HG03575 (cell line): ENCODE measurements at regions not wholly inside any gene's neighbourhood (a gene's known extent, or its start where the extent isn't known, plus 50 kb on each side); places are given as distances from the start of the nearest gene placed in this dataset.
"Not testable (repeated sequence)": the region's sequence is repeated elsewhere in the genome, so short reads cannot be mapped to it uniquely, and the experiment has no call there.

Source experiments
- ATAC-seq: cut with Tn5 transposase; IDR thresholded peaks from one replicate; pipeline ENCODE4 v1.9.1; 2021; ENCODE audit not compliant: unreplicated experiment, insufficient number of reproducible peaks, low FRiP score; ENCODE audit errors: extremely low read depth

DNA sequence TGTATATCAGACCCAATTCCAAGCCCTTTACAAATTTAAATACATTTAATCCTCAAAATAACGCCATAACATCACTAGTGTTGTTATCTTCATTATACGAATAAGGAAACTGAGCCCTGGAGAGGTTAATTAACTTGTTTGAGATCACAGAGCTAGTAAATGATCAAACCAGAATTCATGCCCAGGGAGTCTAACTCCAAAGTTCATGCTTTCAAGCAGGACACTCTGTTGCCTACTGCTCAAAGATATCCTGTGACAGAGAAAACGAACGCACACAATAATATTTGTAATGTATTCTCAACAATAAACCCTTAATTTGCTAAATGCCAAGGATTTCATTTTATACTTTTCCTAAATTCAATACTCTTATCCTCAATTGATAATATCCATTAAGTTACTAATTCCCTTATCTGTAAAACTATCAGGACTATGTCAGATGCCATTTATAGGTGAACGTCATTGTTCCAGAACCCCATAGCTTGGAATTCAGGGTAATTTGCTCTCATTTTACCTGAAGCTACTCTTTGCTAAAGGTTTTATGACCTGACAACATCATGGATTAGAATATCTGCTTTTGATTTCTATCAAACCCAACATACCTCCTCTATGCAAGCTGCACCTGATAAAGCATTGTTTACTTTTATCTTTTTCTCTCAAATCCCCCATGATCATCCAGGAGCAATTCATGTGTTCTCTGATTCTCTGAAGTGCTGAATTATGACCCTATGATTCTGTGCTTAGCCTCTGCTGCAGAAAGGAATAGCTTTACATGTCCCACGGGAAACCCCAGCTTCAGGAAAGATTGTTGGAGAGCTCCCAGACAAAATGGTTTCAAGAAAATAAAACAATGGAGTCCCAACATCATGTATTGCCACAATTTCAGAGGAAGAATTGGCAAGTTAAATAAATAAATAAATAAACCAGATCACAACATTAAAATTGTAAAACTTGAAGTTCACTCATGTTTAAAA, 150.2 kb upstream of the CDK1 start:
- no peak for ATAC-seq

DNA sequence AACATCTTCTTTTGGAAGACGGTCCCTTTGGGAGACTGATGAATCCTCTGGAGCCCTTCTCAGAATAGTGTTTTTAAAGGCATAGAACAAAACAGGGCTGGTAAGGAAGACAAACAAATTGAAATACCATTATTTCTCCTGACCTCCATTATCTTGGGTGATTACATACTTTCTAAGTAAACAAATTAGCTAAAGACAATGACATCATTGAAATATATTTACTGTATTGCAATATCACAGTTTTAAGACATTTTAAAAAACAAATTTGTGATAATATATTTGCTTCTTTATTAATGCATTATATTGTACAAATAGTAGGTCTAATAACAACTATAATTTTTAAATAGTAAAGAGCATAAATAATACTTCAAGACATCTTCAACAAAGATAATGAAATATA, 152.2 kb upstream of the CDK1 start:
- no peak for ATAC-seq

DNA sequence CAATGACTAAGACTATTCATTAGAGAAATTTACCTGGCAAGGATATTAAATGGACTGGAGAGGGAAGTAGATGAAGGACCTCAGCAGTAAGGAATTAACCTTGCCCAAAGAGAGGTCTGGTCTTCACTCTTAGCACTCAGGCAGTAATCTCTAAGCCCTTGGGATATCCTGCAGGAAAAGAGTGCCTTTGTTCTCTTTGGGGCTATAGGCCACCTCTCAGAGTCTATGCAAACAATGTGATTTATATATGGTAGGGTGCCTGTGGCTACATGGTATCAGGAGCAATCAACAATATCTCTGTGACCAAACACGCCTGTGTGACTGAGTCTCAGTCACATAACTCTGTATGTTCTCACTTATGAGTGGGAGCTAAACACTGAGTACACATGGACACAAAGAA, 154.7 kb upstream of the CDK1 start:
- no peak for ATAC-seq

DNA sequence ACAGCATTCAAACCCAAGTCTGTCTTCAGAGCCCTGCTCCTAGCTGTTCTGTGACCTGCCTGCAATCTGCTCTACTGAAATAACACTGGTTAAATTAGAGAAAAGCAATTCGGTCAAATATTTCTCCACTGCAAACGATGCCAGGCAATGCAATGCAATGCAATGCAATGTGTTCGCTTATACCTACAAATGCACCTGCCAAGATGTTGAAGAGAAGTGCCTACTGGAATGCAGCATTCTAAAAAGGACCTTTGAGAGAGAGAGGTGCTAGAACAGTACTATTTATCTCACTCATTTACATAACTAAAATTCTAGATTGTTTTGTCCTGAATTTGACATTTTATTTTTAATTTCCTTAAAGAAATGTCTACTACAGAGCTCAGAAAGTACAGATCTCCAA, 157.3 kb upstream of the CDK1 start:
- no peak for ATAC-seq

DNA sequence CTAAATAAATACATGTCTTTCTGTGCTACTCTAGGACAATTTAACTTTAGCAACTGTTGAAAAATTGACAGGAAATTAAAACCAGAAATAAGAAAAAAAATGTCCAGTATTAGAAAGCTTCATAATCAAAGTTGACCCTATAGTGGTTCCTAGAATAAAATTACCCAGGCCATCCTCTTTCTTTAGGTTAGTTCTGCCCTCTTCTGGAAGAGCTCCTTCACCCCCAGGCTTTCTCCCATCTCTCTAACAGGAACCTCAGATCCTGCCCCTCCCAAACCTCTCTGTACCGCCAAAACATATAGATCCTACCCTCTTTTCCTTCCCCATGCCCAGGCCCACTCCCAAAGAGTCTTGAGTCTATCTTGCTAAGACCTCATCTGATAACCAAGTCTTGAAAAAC, 159.4 kb upstream of the CDK1 start:
- no peak for ATAC-seq

DNA sequence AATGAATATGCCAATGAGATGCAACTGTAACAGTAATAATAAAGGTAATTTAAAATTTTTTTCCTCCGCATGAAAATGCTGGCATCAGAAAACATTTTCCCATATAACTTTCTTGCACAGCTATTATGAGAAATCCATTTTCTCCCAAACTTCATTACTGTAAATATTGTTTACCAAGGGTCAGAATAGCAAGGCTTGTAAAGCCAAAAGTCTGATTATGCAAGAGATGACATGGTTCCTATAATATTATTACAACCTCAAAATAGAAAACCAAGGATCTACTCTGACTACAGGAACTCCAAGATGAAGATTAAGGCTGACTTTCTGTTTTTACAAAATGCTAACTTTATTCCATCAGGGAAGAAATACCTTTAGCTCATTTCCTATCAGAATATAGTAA, 162.7 kb upstream of the CDK1 start:
- no peak for ATAC-seq

DNA sequence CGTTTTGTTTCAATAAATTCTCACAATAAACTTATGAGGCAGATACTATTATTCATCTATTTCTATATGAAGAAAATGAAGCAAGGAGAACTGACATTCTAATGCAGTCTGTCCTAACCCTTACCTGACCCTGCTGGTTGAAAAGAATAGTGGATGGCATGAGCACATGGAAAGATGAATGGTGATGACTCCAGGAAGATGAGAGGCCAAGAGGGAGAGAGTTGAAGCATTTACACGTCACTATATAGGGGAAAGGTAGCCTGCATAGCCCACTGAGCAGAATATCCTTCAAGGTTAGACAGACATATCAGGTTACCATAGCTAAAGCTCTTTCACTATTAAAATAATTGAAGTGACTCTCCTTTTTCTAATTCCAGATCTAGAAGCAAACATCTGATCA, 163.9 kb upstream of the CDK1 start:
- ATAC-seq = no peak

DNA sequence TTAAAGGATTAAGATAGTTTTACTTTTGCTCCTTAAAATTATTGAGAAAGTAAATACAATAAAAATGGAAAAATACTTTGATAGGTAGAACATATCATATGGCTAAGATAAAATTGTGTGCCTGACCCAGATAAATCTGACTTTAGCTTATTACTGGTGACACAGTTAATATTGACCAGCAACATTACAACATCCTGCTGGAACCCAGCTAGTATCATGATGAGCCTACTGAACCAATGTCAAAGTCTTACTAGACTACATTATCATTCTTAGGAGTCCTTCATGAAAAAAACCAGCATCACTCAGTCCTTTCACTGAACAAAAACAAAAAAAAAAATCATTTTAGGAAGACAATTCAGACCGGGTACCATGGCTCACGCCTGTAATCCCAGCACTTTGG, 164.8 kb upstream of the CDK1 start:
- no peak for ATAC-seq

DNA sequence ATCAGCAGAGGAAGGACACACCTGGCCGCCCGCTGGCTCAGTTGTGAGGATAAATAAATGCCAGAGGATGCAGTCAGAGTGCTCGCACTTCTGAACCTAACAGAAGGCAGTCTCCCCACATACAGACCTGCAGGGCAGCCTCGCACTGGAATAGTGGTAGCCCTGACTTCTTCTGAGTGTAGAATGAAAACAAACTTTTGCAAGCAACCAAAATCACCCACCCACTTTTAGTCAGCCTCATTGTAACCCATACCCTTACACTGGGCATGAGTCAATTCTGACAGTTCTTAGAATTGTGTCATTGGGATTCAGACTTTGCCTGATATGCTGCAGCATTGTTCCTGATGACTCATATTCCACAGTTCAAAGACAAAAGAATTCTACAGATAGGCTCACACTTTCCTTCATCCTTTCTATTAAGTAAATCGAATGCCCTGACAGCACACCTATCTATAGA, 167.0 kb upstream of the CDK1 start:
- ATAC-seq = no peak

DNA sequence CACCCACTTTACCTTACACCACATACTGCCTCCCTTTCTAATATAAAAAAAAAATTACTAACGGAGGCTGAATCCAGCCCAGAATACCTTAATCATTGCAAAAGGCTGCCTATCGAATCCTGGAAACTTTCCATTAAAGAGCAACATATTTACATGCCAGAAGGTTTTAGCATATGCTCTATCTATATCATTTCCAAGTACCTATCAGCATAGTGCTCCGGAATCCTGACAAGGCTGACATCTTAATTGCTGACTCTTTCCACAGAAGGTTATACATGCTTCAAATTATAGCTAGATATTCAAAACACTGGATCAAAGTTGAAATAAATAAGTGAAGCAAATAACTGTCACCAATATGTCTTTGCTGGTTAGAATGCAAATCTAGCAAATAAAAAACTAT, 170.9 kb upstream of the CDK1 start:
- ATAC-seq = no peak

DNA sequence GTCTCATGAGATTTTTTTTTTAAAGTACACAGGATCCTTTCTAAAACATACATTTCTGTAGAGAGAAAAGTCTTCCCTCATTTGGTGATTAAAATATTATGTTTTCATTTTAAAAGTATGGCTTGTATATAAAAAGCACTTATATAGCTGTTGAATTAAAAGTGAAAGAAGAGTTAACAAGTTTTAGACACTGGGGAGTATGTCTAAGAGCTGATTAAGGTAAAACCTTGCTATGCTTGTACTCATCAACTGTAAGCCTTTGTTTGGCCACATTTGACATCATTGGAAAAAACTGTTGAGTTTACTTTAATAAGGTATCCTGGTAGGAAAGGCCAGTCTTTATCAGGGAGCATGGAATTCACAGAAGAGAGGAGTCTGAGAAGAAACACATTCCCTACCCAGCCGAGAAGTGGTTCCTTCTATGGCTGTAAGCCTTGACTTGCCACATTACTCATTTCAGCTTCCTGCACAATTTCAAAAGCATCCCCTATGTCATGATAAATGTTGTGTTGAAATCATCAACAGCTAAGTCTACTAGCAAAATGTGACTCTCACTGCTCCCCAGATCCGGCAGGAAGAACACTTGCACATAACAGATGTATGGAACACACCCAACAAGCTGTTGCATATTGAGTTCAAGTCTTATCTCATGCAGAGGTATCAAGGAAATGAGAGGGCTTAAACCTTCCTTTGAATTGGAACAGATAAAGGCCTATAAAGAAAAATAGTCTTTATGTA, 171.8 kb upstream of the CDK1 start:
- no peak for ATAC-seq

DNA sequence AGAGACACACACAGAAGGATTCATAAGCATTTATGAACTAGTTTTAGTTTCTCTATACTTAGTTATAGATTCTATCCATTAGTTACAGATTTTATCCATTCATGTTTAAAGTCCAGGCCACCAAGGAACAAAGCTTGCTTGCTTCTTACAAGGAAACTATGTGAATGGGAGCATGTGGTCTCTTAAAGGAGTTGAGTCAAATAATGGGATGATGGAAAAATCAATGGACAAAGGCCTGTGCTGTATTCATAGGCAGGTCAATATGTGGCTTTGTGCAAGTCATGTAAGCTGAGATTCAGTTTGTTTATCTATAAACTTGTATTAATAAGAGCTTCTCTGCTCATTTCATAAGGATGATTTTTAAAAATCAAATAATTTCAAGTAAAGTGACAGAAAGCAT, 172.8 kb upstream of the CDK1 start:
- ATAC-seq = no peak

DNA sequence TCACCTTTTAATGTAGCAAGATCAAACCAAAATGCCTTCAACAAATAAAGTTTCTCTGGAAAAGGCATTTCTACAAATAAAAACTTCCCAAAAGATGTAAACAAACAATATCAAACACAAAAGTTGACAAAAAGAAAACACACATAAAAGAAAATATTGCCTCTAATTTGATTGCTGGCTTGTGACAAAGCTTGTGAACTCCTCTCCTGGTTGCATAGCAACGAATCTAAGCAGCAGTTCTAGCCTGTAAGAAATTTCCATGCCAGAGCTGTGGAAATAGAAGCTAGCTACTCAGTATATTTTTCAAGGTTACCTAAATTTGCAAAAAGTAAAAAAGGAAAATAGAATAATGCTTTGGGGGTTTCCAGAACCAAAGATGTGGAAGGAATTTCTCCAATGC, 173.9 kb upstream of the CDK1 start:
- no peak for ATAC-seq

DNA sequence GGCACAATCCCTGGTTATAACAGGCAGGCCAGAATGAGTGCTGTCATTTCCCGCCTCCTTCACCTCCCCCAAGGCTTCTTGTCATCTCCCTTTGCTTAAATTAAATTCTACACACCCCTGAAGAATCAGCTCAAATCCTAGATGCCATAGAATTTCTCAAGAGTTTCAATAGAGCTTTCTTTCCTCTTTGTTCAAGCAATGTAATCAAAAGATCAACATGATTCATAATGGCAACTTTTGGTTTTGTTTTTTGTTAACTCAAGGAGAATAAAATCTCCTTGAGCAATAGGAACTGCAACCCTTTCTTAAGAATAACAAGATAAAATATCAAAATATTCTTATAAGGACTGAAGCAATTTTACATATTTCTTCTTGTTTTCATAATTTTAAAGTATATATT, 180.8 kb upstream of the CDK1 start:
- no peak for ATAC-seq

DNA sequence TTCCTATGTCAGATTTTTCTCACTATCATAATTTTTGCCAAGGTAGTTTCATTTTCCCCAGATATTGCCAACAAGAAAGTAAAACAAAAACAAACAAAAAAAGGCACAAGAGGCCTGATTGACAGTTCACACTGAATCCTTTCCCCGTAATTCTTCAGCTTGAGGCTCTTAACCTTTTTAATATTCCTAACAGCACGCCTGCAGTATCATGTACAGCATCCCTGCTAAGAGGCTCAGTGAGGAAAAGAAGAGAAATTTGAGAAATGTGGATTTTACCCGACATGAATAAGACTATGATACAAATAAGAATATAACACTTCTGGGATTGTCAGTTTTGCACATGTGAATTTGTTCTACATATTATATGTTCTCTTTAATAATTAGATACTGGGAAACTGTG, 182.4 kb upstream of the CDK1 start:
- ATAC-seq = no peak

DNA sequence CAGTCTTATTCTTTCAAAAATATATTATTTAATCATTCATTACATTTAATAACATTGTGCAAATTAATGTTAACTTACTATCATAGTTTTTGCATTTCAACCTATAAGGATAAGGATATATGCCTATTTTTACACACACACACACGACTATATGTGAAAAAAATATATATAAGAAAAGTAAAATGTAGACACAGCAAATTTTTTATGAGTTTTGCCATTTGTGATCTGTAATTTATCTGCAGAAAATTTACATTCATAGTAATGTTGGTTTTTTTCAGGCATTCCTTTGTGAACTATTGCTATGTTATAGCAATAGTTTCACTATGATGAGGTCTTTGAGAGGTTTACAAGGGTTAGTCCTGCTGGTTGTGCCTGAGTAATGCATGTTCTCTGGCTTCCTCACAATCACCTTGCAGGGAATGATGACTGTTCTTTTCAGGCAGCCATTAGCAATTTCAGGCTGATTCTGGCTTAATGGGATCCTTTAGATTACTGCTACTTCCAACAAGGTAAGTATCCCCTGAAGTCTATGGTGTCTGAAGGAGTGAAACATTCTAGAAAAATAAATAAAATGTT, 183.7 kb upstream of the CDK1 start:
- no peak for ATAC-seq

DNA sequence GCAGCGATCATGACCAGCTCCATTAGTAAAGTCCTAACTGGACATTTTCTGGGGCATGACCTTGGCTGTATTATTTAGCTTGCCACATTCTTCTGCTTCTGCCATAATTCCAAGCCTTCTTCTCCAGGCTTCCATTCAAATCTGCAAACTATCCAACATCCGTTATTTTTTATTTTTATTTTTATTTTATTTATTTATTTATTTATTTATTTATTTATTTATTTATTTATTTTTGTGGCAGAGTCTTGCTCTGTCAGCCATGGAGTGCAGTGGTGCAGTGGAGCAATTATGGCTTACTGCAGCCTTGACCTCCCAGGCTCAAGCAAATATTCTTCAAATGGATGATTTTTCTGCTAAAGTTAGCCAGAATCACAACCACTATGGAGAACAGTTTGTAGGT, 187.2 kb upstream of the CDK1 start:
- no peak for ATAC-seq

DNA sequence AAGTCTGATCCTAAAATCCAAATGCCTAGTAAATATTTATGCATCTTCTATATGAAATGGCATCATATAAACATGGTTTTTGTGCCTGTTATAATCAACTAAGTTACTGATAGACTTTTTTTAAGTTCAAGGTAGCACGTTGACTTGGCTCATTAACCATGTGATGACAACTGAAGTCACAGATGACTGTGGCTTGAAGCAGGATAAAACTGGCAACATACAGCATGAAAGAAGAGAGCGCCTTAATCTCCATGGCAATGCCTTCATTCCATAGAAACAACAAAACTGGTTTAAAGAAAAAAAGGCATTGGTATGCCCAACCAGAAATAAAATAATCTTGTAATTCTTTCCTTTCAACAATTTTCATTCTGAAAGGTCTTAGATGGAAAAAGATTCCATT, 188.9 kb upstream of the CDK1 start:
- no peak for ATAC-seq

DNA sequence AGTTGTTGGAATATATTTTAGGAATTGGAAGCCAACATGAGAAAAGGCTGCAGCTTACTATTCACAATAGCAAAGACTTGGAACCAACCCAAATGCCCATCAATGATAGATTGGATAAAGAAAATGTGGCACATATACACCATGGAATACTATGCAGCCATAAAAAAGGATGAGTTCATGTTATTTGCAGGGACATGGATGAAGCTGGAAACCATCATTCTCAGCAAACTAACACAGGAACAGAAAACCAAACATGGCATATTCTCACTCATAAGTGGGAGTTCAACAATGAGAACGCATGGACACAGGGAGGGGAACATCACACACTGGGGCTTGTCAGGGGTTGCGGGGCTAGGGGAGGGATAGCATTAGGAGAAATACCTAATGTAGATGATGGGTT, 192.1 kb upstream of the ANK3 start:
- ATAC-seq = not testable (repeated sequence)

DNA sequence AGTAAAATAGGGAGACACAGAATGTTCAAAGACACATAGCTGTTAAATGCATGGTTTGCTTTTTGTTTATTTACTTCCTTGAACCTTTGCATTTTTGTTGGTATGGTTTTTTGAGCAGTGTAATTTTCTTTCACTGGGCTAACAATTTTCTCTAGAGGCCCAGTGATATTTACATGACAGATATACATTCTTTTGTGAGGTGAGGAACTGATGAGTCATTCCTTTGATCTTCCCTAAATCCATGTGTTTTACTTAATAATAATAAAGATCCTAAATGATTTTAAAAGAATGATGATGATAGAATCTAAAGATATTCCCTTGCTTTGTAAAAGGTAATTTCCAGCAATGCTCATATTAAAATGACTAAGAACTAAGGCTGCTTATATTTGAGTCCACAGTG, 188.5 kb upstream of the ANK3 start:
- no peak for ATAC-seq
